ENCODE measurements at regions not wholly inside any gene's neighbourhood (a gene's known extent, or its start where the extent isn't known, plus 50 kb on each side); places are given as distances from the start of the nearest gene placed in this dataset.

GRCh38 chr16:60404401-60404800 is 1631.8 kb downstream of the CDH8 start:
- Histone ChIP-seq H3K4me1 (replicated peaks in 1 of 2; ENCODE audit: control insufficient read depth in 2 of 2, insufficient read depth in 2 of 2, low read length in 2 of 2) (no peaks in the 10 kb centered on the region), H3K79me2 (ENCODE audit: control insufficient read depth, insufficient read depth, low read length) (no peaks in the 10 kb centered on the region), H3K9me3 (replicated peaks; ENCODE audit: control insufficient read depth, insufficient read depth, low read depth, low read length) (peaks cover 2% of the 10 kb centered on the region; the same call in 1 of the 2 replicates), H3K9ac (ENCODE audit: insufficient read depth in 1 of 2, low read depth in 2 of 2, low read length in 2 of 2) (no peak overlapping the region), H2AFZ (ENCODE audit: low read depth, low read length) (no peak overlapping the region), H4K20me1 (replicated peaks; ENCODE audit: control insufficient read depth, insufficient read depth, low read length) (no peaks in the 10 kb centered on the region), H3K4me3 (no peak overlapping the region), H3K9me1 (ENCODE audit: control insufficient read depth, insufficient read depth, low read length) (no peaks in the 10 kb centered on the region), H3K36me3 (ENCODE audit: control insufficient read depth, insufficient read depth, low read length) (no peaks in the 10 kb centered on the region), H3K27me3 (ENCODE audit: control insufficient read depth in 2 of 2, insufficient read depth in 2 of 2, low read length in 2 of 2) (no peaks in the 10 kb centered on the region), H3K4me2 (ENCODE audit: insufficient read depth, low read length) (no peak overlapping the region), H3K27ac (ENCODE audit: extremely low read depth, low read depth, low read length) (no peak overlapping the region)
- 0% methylated on average over 3 of the region's 3 CpGs for WGBS (ENCODE audit: insufficient coverage, low coverage, missing lambda C conversion rate)
- DNase-seq (ENCODE audit: extremely low read depth in 1 of 4, low spot score in 3 of 4) (no peak), FAIRE-seq (no peak), ATAC-seq (no peak)
- intact Hi-C loops (cut with micrococcal nuclease), result no loop called here
- ChIA-PET CTCF (ENCODE audit: low intra/inter-chr PET ratio) (no interaction called here), POLR2A (no interaction called here)
- no TSS peak for BruUV-seq (replicated peaks)
- in situ Hi-C loops (cut with MboI), result no loop called here
- TF ChIP-seq BCL6 (CRISPR knock-in tag; IDR thresholded peaks at IDR 0.05) (no peak), ZNF707 (CRISPR knock-in tag; conservative IDR thresholded peaks at IDR 0.05) (no peak), RBM25 (IDR thresholded peaks at IDR 0.05; ENCODE audit: low read depth, low read length, severe bottlenecking) (no peak), EZH2 (IDR thresholded peaks at IDR 0.05; ENCODE audit: borderline replicate concordance, low read depth, low read length) (no peak), CEBPZ (IDR thresholded peaks at IDR 0.05; ENCODE audit: borderline replicate concordance, low read depth, low read length) (no peak), ZNF518B (CRISPR knock-in tag; IDR thresholded peaks at IDR 0.05) (no peak), KLF16 (IDR thresholded peaks at IDR 0.05) (no peak), ELF1 (tag; IDR thresholded peaks at IDR 0.05) (no peak)
